GM04504 (cell line): ENCODE measurements at regions not wholly inside any gene's neighbourhood (a gene's known extent, or its start where the extent isn't known, plus 50 kb on each side); places are given as distances from the start of the nearest gene placed in this dataset.

Source experiments
- DNase-seq: peaks from one replicate; pipeline ENCODE4 v3.0.0-alpha.2; 2012; ENCODE audit warnings: low read depth

DNA sequence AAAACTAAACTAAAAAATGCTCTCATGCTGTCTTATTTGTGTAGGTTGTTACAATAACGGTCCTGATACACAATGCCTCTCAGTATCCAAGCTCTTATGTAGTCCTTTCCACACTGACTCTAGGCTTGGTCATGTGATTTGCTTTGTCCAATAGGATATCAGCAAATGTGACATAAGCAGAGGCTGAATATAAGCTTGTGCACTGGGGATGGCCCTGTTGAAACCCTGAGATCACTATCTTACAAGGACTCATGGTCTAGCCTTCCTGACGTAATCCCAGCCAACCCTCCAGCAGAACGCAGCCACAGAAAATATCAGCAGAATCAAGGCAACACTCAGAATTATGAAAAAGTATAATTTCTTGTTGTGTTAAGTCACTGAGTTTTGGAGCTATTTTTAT, 145.1 kb upstream of the CCN2 start:
- no peak for DNase-seq

DNA sequence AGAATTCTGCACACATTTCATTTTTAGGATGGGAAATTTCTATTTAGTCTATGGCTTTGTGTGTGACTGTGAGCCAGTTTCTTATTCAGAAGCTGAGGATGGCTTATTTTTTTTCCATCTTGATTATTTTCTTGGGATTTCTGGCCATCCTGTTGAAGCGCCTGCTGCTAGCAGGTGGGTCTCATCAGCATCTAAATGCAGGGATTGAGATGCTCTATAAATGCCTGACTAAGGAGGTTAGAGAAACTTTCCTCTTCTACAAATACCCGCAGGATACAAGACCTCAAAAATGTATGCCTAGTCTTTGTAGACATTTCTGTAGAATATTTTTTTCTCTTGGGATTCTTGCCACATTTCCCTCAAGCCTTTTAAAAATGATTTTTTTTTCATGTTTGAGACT, 138.0 kb upstream of the CCN2 start:
- no peak for DNase-seq

DNA sequence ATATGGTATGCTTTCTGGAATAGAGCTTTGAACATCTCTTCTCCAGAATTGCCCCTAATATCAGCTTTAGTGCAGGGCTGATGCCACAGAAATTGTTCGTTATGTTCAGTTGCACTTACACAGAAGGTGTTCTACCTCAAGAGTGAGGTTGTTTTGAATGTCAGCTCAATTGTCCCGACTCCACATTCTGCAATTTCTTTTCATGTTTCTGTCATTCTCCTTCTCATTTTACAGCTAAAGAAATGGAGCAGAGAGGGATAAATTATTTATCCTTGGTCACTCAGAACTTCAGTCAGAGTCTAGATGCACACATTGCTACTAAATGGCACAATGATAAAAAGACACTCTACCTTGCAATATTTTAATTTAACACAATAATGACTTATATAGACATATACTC, 137.0 kb upstream of the CCN2 start:
- DNase-seq = no peak

DNA sequence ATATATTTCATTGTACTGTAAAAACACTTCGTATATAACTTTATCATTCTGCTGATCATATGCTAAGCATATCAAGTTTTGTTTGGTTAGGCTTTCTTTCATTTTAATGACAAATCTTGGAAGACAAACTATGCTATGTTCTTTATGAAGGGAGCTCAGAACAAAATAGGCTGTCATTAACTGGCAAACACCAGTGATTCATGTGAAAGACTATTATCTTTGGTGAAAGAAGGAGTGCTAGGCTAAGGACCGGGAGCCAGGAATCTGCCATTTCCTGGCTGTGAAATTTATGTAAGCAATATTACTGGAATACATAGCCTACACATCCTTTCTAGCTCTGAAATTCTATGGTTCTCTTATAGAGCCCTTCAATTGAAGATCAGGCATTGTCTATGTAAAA, 136.2 kb upstream of the CCN2 start:
- DNase-seq = no peak

DNA sequence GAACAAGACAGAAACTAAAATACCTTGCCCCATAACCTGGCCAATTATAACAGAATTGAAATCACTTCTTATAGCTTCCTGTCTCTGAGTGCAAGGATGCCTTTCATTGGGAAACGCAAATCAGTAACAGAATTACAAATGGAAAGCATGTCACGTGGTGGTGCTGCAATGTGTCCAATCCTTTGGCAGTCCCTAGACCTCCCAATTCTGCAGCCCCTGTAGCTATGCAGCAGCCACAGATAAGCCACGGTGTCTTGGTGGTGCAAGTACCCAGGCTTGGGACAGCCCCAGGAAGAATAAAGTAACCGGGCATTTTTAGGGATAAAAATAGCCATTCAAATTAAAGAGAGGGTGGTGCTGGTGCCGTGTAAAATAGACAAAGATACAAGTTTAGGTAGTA, 134.6 kb upstream of the CCN2 start:
- DNase-seq = no peak

DNA sequence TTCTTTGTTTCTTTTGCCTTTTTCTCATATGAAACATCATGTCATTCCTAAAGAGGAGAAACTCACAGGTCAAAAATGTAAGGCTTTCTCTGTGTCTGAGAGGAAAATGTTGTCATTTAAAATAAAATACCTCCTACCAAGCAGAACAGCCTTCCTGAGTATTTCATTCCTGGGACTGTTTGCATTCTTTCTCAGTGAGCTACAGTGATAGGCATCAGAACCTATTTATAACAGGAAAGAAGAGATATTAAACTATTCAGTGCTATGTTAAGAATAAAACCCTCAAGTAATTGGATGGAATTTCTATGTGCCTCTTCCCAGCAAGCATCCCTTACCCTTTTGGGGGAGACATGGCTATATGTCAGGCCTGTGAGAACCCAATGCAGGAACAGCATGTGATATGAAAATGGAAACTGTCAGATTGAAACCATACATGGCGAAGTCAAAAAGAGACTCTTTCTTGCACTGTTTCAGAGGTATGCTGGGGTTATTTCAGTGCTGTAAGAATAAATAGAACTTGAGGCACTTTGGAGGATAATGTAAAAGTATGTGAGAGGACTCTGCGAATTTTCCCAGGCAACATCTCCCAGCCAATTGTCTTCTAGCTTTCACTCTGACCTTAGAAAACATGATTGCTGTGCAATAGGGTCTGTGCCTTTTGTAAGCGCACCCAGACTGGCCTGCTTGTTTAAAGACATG, 133.8 kb upstream of the CCN2 start:
- DNase-seq = peak; percentile 95

DNA sequence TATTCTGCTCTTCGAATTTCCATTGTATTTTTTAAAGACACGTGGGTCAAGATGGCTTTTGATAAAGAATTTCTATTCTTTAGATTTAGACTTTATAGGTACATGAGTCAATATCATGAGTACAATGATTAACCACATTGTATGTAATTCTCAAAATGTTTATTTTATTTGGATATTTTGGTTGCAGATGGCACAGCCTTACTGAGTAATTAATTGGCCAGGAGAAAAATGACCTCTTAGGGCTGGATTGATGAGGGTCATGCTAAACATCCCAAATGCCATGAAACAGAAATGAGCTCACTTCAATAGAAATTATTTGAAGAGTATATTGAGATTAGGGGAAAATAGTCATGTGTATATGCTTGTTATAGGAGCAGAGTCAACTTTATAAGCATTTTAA, 131.2 kb upstream of the CCN2 start:
- no peak for DNase-seq

DNA sequence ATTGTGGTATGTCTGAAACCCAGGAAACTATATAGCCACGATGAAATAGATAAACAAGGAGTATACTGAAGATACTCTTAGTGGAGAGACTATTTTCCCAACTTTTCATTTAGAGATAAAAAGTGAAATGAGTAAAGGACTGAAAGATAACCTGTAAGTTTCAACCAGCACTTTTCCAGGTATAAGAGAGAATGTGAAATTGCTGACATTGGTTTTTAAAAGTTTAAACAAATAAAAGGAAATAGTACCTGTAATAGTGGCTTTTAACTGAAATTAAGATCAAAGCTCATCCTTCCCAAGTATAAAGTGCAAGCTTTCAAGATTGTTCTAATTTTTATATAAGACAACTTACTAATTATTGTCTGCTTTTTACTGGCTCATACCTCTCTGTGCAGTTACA, 130.2 kb upstream of the CCN2 start:
- DNase-seq = no peak

DNA sequence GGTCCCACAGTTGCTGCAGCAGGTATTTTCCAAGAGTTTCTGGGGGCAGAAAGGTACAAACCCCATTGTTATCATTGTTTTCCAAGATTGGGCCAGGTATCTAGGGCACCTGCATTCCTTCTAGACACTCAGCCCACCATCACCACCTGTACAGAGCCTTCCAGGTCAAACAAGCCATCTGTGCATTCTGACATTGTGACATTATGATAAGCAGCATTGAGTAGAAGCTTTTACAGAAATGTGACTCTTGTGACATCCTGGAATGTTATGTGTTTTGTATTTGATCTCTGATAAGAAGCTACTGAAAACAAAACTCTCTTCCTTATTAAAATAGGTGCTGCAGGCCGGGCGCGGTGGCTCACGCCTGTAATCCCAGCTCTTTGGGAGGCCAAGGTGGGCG, 128.1 kb upstream of the CCN2 start:
- no peak for DNase-seq

DNA sequence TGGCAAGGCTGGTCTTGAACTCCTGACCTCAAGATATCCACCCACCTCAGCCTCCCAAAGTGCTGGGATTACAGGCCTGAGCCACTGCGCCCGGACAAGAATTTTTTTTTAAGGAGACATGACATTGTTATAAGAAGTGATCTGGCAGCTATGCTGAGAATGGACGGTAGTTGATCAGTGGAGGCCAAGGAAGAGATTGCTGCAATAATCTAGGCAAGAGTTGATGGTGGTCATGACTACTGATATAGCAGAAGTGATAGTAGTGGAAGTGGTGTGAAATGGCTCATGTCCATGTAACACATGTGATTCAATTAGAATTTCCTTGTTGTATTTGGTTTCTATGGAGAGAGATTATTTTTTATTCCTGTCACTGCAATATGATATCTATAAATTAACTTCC, 125.3 kb upstream of the CCN2 start:
- no peak for DNase-seq

DNA sequence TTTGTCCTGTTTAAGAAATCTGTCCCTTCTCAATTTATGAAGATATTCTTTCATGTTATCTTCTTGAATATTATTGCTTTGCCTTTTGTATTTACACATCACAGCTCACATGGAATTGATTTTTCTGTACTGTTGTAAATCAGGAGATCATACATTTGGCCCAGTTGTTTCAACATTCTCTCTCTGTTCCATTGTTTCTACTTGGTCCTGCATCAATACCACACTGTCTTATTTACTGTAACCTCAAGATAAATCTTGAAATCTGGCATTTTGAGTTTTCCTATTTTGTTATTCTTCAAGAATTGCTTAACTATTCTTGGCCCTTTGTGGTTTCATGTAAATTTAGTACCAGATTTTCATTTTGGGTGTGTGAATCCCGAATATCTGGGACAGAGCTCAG, 121.7 kb upstream of the CCN2 start:
- no peak for DNase-seq

DNA sequence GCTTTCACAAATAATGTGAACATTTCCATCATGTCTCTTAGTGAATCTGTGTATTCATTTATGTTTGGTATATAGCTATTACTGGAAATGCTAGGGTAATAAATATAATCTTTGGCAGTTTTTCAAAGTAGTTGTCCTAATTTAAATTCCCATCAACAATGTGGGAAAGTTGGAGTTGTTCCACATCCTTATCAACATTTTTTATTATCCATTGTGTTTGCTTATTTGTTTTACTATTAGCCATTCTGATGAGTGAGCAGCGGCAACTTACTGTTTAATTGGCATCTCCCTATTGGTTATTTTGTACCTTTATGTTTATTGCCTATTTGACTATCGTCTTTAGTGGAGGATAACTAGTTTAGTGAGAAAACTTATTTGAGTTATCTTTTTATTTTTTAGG, 121.1 kb upstream of the CCN2 start:
- no peak for DNase-seq

DNA sequence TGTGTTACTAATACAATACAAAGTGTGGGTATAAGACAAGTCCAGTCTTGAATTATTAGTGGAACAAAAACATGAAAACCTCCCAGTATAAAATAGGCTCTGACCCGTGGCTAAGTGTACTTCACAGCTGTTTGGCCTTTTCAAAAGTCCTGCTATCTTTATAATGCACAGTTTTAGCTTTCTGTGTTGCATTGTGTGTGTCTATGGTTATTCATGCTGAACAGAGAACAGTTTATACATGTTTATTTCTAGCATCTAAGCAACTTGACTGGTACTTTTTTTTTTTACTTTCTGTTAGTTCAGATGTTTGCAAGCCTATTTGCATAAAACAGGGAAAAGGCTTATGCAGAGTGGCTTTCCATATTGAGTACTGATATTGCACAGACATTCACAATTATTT, 119.2 kb upstream of the CCN2 start:
- no peak for DNase-seq

DNA sequence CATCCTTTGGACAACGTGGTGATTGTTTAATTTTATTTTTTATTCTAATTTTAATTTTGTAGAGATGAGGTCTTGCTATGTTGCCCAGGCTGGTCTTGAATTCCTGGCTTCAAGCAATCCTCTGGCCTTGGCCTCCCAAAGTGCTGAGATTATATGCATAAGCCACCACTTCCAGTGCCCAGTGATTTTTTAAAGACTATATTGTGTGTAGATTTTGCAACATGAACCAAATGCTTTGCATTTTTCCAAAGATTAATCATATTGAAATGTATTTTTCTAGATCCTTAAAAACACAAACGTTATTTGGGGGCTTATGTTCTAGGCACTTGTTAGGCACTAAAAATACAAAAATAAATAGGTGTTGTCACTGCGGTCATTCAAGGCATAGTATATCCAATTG, 117.6 kb upstream of the CCN2 start:
- DNase-seq = no peak

DNA sequence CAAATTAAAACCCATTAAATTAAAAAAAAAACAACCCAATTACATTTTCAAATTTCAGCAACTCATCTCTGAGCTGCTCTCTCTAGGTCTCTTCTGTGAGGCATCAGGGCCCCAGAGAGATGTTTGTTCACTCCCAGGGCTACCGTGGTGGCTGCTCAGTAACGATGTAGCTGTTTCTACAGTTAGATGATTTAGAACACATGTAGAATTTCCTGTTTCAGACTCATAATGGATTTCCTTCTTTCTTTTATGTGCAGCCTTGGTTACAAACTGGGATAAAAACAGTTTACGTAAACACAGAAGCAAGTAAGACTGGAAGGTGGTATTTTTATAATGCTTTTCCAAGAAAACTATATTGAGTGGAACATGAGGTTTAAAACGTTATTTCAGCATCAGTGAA, 116.1 kb upstream of the CCN2 start:
- peak; percentile 76 for DNase-seq

DNA sequence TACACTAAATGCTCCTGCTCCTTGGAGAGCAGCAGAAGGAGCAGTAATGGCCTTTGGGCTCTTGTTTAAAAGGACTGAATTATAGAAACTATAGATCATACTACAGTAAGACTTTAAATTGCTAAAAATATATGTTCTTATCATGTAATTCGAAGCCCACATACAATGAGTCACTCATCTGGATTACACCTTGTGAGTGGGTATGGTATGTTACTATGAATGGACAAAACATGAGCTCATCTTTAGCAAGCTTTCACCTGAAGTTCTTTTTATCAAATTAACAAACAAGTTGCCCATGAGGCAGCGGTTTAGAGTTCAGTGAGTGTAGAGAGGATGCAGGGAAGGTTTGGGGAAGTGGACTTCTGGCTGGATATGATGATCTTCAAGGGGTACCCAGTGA, 114.4 kb upstream of the CCN2 start:
- DNase-seq = no peak

DNA sequence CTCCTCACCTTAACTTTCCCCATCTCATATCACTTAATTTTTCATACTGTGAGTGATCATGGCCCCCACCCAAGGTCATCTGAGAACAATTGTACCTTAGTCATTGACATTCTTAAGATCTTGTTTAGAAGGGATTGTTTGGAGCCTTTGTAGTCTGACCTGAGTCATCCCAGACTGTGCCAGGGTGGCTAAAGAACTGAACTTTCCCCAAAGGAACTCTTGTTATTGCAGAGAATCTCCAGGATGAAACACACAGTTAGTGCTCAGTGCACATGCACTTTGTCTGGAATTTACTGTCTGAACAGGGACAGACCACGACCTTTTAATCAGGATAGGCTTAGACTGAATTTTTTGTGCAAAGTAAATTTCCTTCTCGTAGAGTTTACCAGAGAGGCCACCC, 112.6 kb upstream of the CCN2 start:
- peak; percentile 52 for DNase-seq

DNA sequence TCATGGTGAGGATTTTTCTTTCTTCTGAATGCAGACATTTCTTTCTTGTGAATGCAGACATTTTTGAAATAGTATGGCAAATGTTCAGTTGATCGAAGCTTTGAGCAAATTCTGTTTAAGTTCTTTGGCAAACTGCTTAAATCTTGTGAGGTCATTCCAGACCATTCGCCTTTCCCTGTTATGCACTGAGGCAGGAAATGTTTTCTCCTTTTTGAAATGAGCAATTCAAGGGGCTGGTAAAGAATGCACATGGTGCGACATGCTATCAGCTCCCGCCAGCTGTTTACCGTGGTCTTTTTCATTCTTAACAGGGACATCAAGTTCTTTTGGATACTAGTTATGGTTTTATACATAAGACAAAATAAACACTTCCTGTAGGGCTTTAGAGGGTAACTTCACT, 112.0 kb upstream of the CCN2 start:
- DNase-seq = no peak

DNA sequence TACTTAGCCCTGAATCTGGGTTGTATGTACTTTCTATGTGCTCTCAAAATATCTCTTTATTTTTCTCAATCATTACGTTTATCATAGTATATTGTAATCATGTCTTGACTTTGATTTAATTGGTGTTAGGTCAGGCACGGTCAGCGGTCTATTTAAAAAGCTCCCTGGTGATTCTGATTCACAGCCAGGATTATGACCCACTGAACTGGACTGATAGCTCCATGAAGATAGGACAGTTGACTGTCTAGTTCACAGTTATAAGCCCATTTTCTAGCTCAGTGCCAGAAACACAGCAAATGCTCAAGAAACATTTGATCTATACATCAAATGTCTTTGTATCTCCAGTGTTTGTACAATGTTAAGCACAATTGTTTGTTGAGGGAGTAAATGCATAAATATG, 111.5 kb upstream of the CCN2 start:
- DNase-seq = no peak

DNA sequence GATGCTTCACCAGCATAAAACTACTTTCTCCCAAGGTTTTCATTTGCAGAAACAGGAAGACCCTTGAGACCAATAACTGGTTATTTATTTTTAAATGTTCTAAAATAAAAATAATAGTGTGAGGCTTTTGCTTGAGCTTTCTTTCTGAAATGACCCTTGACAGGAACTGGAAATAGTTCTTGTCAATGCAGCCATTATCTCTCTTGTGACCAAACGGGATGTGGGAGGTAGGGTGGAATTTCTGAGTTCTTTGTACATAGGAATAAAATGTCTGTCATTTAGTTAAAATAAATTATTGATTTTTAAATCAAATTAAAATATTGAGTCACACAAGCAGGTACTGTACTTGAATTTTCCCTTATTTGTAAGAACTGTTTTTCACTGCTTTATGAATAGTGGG, 110.2 kb upstream of the CCN2 start:
- DNase-seq = no peak

DNA sequence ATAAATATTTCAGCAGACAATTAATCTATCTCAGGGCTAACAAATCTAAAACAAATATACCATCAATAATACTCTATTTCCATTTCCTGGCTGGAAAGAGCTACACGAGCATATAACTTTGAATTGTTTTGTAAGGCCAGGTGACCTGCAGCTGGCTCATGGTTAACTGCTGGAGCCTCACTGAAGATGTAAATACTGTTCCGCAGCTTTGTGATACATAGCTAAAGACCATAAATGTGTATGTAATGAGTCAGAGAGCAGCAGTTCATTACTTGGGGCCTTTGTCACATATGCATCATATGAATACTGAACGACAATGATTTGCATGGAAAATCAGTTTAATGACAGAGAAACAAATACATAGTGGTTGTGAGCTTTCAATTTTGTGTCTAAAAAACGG, 109.4 kb upstream of the CCN2 start:
- no peak for DNase-seq

DNA sequence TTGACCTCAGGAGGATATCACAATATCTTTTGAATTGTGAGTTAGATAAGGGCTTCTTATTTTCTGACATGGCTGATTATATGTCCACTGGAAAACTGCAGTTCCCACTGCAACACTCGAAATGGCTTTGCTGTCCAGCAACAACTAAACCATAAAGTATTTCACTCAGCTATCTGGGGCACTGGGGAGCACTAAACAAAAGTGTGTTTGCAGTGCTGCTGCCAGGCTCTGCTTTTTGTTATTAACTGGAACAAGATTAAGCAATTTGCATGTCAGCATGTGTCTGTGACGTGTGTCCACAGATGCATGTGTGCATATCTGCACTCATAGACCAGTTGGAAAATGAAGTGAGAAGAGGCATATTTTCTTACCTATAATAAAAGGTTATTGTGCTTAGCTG, 107.8 kb upstream of the CCN2 start:
- no peak for DNase-seq

DNA sequence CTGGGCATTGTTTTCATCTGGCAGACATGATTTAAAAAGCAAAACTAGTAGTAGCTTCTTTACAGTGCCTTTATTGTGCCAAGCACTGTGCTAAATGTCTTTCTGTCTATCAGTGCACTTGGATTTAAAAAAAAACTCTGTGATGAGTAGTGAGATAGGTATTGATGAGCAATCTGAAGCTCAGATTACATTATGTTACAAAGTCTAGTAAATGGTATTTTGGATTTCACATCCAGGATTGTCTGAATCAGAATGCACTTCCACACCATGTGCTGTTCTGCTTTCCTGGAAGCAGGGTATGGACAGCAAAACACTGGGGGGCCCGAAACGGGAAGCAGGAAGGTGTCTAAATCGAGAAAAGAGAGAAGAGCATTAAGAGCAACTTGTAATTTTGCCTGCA, 103.4 kb upstream of the CCN2 start:
- no peak for DNase-seq

DNA sequence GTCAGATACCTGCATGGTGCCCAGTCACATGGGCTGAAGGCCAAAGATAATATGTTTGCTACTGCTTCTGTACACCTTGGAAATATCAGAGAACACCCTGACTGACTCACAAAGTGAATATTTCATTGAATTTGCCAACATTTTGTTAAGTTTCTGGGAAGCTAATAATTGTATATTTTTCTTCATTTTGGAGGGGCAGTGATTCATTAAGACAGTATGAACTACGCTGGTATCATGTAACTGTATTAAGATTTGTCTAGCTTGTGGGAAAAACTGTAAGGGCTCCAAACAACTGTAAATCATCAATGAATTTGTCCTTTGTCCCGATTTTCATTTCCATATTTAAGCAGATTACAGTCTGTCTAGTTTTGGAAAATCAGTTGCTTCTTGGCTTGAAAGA, 102.3 kb upstream of the CCN2 start:
- no peak for DNase-seq

DNA sequence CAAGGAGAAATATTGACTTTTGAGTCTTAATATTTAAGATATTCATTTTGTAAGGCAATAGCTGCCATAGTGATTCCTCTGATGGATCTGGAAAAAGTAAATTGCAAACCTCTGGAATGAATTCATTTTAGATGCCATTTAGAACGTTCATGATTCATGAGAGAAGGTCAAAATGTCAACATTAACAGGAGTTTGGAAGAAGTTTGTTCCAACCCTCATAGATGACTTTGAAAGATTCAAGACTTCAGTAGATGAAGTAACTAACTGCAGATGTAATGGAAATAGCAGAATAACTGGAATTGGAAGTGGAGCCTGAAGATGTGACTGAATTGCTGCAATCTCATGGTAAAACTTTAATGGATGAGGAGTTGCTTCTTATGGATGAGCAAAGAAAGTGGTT, 100.9 kb upstream of the CCN2 start:
- DNase-seq = no peak
